IPS-15b (cell line): ENCODE measurements at regions not wholly inside any gene's neighbourhood (a gene's known extent, or its start where the extent isn't known, plus 50 kb on each side); places are given as distances from the start of the nearest gene placed in this dataset.

ENCODE experiments used
- H3K27me3 ChIP-seq: one replicate; pipeline ENCODE4 v1.6.1; 2013; ENCODE audit warnings: low read length; ENCODE audit not compliant: control insufficient read depth, insufficient read depth
- H3K36me3 ChIP-seq: one replicate; pipeline ENCODE4 v1.6.1; 2013; ENCODE audit warnings: low read length; ENCODE audit not compliant: control insufficient read depth, insufficient read depth
- H3K4me1 ChIP-seq: one replicate; pipeline ENCODE4 v1.6.1; 2013; ENCODE audit warnings: mild to moderate bottlenecking, low read length; ENCODE audit not compliant: control insufficient read depth, insufficient read depth
- H3K4me3 ChIP-seq: one replicate; pipeline ENCODE4 v1.5.1; 2013; ENCODE audit warnings: low read depth, low read length
- H3K9ac ChIP-seq: one replicate; pipeline ENCODE4 v1.6.1; 2013; ENCODE audit warnings: low read depth, mild to moderate bottlenecking, low read length
- H3K9me3 ChIP-seq: one replicate; pipeline ENCODE4 v1.6.1; 2013; ENCODE audit warnings: mild to moderate bottlenecking, low read length; ENCODE audit not compliant: control insufficient read depth, insufficient read depth

GRCh38 chr2:134097740-134098139 is 156.1 kb upstream of the MGAT5 start:
- no peaks in the 10 kb centered on the region for H3K27me3 ChIP-seq
- H3K4me1 ChIP-seq = no peaks in the 10 kb centered on the region
- no peak overlapping the region for H3K9ac ChIP-seq
- no peak overlapping the region for H3K4me3 ChIP-seq
- no peaks in the 10 kb centered on the region for H3K36me3 ChIP-seq
- no peaks in the 10 kb centered on the region for H3K9me3 ChIP-seq

- no peaks in the 10 kb centered on the region for H3K9me3 ChIP-seq
- H3K9ac ChIP-seq = no peak overlapping the region
- H3K4me3 ChIP-seq = no peak overlapping the region
- H3K36me3 ChIP-seq = no peaks in the 10 kb centered on the region
- H3K4me1 ChIP-seq = no peaks in the 10 kb centered on the region
- no peaks in the 10 kb centered on the region for H3K27me3 ChIP-seq
Measured at GRCh38 chr2:134098321-134098720, 155.6 kb upstream of the MGAT5 start.

- Histone ChIP-seq H3K4me3 (no peak overlapping the region), H3K4me1 (no peaks in the 10 kb centered on the region), H3K36me3 (no peaks in the 10 kb centered on the region), H3K9ac (no peak overlapping the region), H3K27me3 (no peaks in the 10 kb centered on the region), H3K9me3 (no peaks in the 10 kb centered on the region)
Measured at GRCh38 chr2:134099273-134099672, 154.6 kb upstream of the MGAT5 start.

GRCh38 chr2:134103196-134103595 is 150.7 kb upstream of the MGAT5 start:
- Histone ChIP-seq H3K9me3 (no peaks in the 10 kb centered on the region), H3K9ac (no peak overlapping the region), H3K27me3 (no peaks in the 10 kb centered on the region), H3K36me3 (no peaks in the 10 kb centered on the region), H3K4me3 (no peak overlapping the region), H3K4me1 (no peaks in the 10 kb centered on the region)

- no peaks in the 10 kb centered on the region for H3K36me3 ChIP-seq
- H3K9me3 ChIP-seq = no peaks in the 10 kb centered on the region
- no peaks in the 10 kb centered on the region for H3K27me3 ChIP-seq
- no peak overlapping the region for H3K4me3 ChIP-seq
- H3K4me1 ChIP-seq = no peaks in the 10 kb centered on the region
- H3K9ac ChIP-seq = no peak overlapping the region
Measured at GRCh38 chr2:134104754-134105153, 149.1 kb upstream of the MGAT5 start.

- Histone ChIP-seq H3K9ac (no peak overlapping the region), H3K9me3 (no peaks in the 10 kb centered on the region), H3K36me3 (no peaks in the 10 kb centered on the region), H3K27me3 (no peaks in the 10 kb centered on the region), H3K4me1 (no peaks in the 10 kb centered on the region), H3K4me3 (no peak overlapping the region)
Measured at GRCh38 chr2:134107402-134107801, 146.5 kb upstream of the MGAT5 start.

GRCh38 chr2:134108113-134108512 is 145.8 kb upstream of the MGAT5 start:
- H3K4me3 ChIP-seq = no peak overlapping the region
- no peaks in the 10 kb centered on the region for H3K36me3 ChIP-seq
- no peaks in the 10 kb centered on the region for H3K4me1 ChIP-seq
- no peak overlapping the region for H3K9ac ChIP-seq
- no peaks in the 10 kb centered on the region for H3K27me3 ChIP-seq
- H3K9me3 ChIP-seq = no peaks in the 10 kb centered on the region

- no peak overlapping the region for H3K4me3 ChIP-seq
- no peaks in the 10 kb centered on the region for H3K4me1 ChIP-seq
- no peaks in the 10 kb centered on the region for H3K36me3 ChIP-seq
- H3K9ac ChIP-seq = no peak overlapping the region
- no peaks in the 10 kb centered on the region for H3K9me3 ChIP-seq
- H3K27me3 ChIP-seq = no peaks in the 10 kb centered on the region
Measured at GRCh38 chr2:134109246-134109645, 144.6 kb upstream of the MGAT5 start.

- Histone ChIP-seq H3K4me1 (no peaks in the 10 kb centered on the region), H3K27me3 (no peaks in the 10 kb centered on the region), H3K4me3 (no peak overlapping the region), H3K9me3 (no peaks in the 10 kb centered on the region), H3K9ac (no peak overlapping the region), H3K36me3 (no peaks in the 10 kb centered on the region)
Measured at GRCh38 chr2:134109725-134110124, 144.1 kb upstream of the MGAT5 start.

GRCh38 chr2:134110532-134110931 is 143.3 kb upstream of the MGAT5 start:
- Histone ChIP-seq H3K4me3 (no peak overlapping the region), H3K4me1 (no peaks in the 10 kb centered on the region), H3K36me3 (no peaks in the 10 kb centered on the region), H3K9me3 (no peaks in the 10 kb centered on the region), H3K9ac (no peak overlapping the region), H3K27me3 (no peaks in the 10 kb centered on the region)

GRCh38 chr2:134117676-134118075 is 136.2 kb upstream of the MGAT5 start:
- Histone ChIP-seq H3K4me1 (peaks cover 15% of the 10 kb centered on the region), H3K4me3 (no peak overlapping the region), H3K27me3 (peaks cover 6% of the 10 kb centered on the region), H3K9me3 (no peaks in the 10 kb centered on the region), H3K9ac (no peak overlapping the region), H3K36me3 (no peaks in the 10 kb centered on the region)

GRCh38 chr2:134118279-134119116 is 135.4 kb upstream of the MGAT5 start:
- no peaks in the 10 kb centered on the region for H3K36me3 ChIP-seq
- no peaks in the 10 kb centered on the region for H3K9me3 ChIP-seq
- H3K4me3 ChIP-seq = peak overlapping the region; percentile 70
- no peak overlapping the region for H3K9ac ChIP-seq
- H3K27me3 ChIP-seq = peaks cover 6% of the 10 kb centered on the region
- H3K4me1 ChIP-seq = peaks cover 23% of the 10 kb centered on the region
